ENCODE measurements at regions not wholly inside any gene's neighbourhood (a gene's known extent, or its start where the extent isn't known, plus 50 kb on each side); places are given as distances from the start of the nearest gene placed in this dataset.

GRCh38 chr14:46137786-46138185, 513.8 kb downstream of the RPL10L start:
- TF ChIP-seq JUND (IDR thresholded peaks at IDR 0.05) (no peak), ZNF274 (IDR thresholded peaks at IDR 0.05; ENCODE audit: low read depth, low read length) (no peak), CTCF (IDR thresholded peaks at IDR 0.05 in 2 of 3, conservative IDR thresholded peaks at IDR 0.05 in 1 of 3; ENCODE audit: borderline replicate concordance in 1 of 3, insufficient read depth in 1 of 3, low read depth in 2 of 3, low read length in 2 of 3) (no peak), POLR2A (IDR thresholded peaks at IDR 0.05; ENCODE audit: borderline replicate concordance, extremely low read depth, insufficient read depth, insufficient read length) (no peak), SP1 (IDR thresholded peaks at IDR 0.05; ENCODE audit: low read depth) (no peak), POLR2AphosphoS5 (IDR thresholded peaks at IDR 0.05; ENCODE audit: low read depth, low read length) (no peak), MAX (IDR thresholded peaks at IDR 0.05) (no peak)
